ENCODE measurements at regions not wholly inside any gene's neighbourhood (a gene's known extent, or its start where the extent isn't known, plus 50 kb on each side); places are given as distances from the start of the nearest gene placed in this dataset.
"Not testable (repeated sequence)": the region's sequence is repeated elsewhere in the genome, so short reads cannot be mapped to it uniquely, and the experiment has no call there.

DNA sequence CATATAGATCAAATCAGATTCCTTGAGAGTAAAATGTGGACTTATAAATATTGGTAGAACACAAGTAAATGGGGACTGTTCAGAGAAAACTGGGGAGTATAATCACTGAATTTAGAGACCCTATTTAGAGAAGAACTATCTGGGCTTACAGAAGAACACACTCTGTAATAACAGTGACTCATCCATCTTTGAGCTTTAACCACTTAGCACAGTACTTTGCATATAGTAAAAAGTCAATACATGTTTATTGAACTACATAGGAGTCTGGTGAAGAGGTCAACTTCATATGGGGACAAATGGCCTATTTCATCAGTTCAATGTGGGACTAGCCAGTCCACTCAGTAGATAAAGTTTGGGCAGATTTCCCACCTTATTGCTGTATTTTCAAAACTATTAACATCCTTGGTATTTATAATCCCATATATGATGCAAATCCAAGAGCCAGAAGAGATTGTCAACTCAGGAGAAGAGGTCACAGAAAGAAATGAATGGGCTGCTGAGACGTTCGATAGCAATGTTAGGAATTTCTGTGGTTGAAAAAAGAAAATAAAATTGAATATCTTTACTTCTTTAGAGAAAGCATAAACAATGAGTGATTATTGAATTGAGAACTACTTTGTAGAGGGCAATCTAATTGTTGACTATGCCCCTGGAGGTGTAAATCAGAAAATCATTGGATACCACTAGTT lies 119.3 kb upstream of the CACNA2D1 start:
- no peak for DNase-seq

DNA sequence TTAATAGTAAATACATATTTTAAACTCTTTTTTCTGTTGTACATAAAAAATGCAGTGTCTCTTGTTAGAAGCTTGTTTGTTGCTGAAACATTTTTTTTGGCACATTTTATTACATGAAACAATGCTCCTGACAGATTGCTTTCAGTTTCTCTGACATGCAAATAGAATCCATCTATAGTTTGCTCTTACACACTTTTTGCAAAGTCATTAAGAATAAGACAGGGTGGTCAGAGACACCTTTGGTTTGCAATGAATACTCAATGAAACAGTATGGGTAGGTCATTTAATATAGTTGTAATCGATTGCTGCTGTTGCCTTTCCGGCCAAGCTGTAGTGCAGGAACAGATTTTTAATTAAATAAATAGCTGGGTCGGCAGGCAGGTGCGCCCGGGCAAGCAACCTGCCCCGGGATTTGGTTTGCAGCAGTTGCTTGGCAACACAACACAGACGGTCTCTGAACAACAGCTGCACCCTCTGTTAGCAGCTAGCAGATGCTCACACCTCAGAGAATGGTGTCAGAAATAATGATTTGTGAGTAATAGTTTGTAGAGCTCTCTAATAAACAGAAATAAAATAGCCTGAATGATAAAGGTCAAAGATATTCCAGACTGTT lies 115.7 kb upstream of the CACNA2D1 start:
- DNase-seq, result no peak

DNA sequence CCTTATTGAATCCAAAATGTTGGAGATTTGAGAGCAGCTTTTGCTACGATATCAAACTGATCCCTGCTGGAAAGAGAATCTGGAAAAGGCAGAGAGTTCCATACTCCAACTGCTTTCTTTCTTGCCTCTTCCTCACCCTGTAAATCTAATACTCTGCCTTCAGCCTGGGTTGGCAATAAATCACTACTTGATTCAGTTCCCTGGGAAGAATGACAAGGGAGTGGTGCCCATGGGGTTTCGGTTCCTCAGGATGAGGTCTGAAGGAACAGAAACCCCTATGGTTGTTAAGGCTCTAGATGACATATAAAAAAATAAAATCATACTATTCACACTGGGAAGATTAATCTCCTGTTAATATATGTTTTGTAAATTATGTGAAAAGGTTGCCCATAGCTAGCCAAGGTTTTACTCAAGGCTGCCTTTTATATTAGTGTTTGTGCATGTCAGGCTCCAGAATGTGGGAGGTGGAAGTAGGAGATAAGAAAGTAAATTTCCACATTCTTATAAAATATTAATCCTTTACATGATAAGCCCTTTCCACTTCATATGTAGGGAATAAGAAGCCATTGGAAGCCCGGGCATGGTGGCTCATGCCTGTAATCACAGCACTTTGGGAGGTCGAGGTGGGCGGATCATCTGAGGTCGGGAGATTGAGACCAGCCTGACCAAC lies 106.2 kb upstream of the CACNA2D1 start:
- DNase-seq, result peak in 3 of 4 experiments; percentile 7 to 46 (median 13)

DNA sequence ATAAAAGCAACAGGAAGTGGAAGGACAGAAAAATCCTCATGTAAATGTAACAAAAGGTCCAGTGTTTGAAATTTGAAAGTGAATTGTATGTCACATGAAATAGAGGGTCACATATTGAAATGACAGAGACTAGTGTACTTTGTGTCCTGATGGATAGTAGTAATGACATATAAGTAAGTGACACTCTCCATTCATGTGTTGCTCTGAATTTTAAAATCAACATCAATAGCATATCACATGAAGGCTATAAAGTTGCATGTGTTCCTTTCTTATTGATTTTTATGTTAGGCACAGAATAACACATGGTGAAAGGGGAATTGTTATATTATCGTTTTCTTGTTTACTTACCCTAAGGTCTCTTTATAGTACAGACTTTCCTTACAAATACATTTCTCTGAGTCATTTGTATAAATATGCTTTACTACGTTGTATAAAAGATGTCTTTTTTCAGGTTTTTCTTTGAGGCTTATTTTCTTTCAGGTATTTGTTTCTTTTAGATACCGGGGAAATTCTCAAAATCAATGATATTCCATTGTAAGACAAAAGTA lies 104.6 kb upstream of the CACNA2D1 start:
- DNase-seq, result no peak

DNA sequence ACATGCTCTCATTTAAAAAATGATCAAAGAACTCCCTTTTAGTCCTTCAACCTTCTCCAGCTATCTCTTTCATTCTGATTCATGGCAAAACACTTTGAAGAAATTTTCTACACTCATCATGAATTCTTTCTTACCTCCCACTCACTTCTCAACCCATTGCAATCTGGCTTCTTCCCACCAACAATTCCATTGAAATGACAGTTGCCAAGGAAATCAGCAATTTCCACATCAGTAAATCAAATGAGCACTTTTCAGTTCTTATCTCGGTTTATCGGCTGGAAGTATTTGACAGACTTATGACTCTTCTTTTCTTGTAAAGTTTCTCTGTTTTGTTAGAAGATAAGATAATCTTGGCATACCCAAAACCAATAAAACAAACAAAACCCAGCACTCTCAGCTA lies 99.1 kb upstream of the CACNA2D1 start:
- no peak for DNase-seq

DNA sequence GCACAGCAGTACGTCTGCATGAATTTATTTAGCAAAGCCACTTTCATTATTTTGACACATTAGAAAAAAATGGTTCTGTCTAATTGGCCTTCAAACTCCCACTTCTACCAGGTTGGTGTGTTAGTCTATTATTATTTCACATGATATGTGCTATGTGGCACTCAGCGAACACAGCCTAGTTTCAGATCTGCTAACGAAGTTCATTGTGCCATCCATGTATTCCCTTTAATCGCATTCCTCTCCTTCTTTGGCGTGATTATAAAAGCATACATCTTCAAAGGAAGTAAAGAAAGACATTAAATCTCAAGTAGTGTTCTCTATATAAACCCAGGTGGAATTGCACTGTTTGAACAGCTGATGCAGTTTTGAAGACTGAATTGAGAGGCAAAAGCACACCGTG lies 96.4 kb upstream of the CACNA2D1 start:
- no peak for DNase-seq

DNA sequence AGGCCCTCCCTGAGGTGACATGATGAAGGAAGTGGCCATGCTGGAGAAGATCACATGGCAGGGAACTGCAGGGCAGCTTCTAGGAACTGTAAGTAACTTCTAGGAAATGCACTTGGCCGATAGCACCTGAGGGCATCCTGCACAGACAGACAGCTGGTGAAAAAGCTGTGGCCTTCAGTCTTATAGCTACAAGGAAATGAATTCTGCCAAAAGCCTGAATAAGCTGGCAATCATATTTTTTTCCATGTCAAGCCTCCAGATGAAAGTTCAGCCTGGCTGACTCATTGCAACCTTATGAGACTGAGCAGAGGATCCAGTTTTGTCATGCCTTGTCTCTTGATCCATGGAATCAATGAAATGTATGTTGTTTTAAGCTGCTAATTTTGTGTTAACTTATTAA lies 91.1 kb upstream of the CACNA2D1 start:
- DNase-seq, result peak in 1 of 4 experiments; percentile 5

DNA sequence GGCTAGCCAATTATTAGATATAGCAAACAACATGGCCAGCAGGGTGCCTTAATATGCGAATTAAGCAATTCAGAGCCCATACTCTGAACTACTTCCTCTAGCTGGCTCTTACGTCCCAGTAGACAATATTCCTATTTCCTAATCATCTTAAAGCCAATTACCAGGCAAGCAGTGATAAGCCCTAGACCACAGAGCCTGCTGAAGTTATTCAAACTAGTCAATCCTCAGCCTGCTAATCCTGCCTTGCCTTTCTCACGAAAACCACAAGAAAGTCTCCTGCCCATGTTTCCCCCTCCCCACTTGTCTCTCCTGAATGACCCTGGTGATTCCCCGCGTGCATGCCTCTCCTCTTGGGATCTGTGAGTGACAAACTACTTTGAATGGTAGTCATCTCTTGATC lies 86.8 kb upstream of the CACNA2D1 start:
- peak in 1 of 4 experiments; percentile 12 for DNase-seq

DNA sequence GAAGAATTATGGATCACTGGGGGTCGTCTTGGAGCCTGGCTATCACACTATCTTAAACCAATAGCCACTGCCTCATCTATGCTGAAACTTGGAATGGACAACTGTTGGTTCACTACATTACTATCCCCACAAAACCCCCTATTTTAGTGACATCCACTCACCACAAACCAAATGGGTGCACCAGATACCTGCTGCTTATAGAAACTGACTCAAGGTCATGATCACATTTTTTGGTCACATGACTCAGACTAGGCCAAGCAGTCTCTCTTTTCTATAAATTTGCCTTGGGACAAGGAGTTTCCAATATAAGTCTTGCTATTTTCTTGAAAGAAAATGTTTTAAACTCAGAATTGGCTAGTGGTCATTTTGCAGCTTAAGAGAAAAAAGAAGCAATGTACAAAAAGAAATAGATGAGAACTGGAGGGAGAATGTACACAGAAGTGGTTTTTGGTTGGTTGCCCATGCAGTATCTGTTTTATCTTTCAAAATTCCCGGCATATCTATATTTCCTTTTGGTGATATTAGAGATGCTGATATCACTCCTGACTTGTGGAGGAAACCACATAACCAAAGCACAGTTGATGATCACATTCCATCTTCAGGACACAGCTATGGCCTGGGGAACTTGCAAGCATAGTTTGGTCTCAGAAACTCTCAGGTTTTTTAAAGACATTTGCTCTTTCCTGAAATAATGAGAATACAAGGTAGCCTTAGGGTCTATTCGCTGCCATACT lies 85.2 kb upstream of the CACNA2D1 start:
- no peak for DNase-seq

DNA sequence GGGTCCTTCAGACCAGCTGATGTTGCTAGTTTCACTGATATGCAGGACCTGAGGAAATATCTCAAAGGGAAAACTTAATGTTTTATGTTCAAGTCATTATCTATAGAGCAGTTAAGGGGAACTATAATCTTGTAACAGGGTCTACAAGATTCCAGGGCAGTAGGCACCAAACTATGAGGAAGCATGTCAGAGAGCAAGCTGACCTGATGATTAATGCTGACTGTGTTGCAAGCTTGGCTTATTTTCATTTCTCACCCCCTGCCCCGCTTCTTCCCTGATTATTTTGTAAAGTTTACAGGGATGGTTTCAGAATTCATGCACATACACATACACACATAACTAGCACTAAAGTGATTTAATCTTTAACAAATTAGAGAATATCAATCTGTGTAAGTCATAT lies 84.3 kb upstream of the CACNA2D1 start:
- peak; percentile 2 to 48 (median 20) for DNase-seq

DNA sequence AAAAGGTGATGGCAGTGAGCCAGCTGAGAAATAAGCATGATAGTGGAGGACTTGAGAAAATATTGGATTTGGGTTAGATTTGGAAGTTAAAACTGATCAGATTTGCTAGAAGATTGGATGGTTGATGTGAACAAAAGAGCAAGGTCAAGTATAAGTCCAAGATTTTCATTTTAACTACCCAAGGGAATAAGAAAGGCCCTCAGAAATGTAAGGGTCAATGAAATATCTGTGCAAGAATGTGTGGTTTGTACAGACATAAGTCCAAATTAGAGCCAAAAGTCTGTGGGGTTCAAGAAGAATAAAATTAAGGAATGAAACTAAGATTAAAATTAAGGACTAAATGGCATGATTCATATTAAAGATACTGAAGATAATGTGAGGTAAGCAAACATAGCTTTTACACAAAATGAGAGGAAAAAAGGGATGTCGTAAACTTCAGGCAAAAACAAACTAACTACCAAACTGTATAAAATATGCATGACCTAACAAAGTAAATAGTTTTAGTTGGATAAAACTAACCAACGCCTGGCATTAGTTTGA lies 78.4 kb upstream of the CACNA2D1 start:
- no peak for DNase-seq

DNA sequence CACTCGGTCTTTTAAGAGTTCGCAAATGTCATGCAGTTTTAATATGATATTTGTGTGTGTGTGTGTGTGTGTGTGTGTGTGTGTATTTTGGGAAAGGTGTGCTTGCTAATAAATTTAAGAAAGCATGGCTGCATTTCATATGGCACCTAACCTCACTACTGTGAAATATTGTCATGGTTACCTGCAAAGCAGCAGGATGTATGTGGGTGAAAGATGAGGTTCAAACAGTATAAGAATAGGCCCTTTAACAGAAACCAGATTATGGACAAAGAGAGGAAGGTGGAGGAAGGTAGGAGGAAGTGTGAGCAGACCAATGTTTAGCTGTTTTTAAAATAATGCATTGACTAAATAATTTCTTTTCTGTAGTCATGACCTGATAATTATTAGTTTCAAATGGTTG lies 73.5 kb upstream of the CACNA2D1 start:
- no peak for DNase-seq

DNA sequence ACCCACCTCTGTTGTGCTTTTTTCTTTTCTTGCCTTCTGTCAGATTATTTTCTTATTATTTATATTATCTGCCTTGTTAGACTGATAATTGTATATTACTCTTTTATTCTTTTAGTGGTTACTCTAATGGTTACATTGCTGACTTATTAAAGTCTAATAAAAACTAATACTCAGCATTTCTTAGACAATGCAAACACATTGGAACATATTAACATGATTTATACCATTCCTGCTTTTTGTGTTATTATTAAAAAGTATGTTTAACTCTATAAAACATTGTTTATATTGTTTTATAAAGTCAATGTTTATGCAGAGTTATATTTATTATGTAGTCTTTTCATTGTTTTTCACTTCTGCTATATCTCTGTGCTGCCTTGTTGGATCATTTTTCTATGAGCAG lies 68.0 kb upstream of the CACNA2D1 start:
- DNase-seq, result no peak

DNA sequence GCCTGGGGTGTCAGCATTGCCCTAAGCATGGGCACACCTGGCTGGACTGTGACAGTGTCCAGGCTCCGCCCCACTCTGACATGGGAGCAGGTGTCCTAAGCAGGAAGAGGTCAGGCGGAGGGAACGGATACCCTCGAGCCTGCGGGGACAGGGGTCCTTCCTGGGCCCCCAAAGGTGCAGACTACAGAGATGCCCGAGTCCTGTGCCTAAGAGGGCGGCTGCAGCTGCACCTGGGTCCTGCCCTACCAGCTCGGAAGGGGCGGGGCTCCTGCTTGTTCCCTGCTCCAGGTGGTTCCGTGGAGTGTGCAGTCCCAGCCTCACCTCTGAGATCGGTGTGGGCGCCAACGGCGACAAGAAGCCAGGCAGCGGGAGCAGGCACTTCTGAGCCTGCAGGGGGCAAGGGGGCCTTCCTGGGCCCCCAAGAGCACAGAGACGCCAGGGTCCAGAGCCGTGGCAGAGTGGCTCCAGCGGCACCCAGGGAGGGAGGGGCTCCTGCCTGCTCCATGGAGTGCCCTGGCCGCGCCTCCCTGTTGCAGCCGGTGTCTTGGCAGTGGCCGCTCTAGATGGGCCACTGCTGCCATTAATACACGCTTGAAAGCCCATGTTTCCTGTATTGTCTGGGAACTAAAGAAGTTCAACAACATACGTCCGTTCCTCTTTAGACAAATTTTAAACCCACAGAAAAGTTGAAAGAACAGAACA lies 64.5 kb upstream of the CACNA2D1 start:
- no peak for DNase-seq

DNA sequence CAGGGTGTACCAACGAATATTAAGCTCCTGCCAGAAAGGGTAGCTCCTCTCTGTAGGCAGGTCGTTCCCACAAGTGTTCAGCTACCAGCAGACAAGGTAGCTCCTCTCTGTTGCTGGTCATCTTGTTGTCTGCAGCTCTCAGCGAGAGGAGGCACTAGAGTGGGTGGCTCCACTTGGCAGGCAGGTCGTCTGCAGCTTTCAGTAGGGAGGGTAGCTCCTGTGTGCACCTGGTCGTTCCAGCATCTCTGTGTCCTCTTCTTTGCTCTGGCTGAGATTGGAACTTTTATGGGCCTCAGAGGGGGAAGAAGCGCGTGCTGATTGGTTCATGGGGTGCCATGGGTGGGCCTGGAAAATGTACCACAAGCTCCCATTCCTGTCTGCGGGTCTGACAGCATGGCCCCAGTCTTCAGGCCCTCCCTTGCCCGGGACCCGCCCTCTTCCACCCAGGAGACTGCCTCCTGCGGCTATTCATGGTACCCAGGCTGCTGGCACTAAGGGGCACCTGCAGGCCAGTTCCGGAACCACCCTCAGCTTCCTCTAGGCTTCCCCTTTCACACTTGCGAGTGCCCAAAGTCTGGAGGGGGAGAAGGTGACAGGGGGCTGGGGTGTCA lies 63.9 kb upstream of the CACNA2D1 start:
- no peak for DNase-seq

DNA sequence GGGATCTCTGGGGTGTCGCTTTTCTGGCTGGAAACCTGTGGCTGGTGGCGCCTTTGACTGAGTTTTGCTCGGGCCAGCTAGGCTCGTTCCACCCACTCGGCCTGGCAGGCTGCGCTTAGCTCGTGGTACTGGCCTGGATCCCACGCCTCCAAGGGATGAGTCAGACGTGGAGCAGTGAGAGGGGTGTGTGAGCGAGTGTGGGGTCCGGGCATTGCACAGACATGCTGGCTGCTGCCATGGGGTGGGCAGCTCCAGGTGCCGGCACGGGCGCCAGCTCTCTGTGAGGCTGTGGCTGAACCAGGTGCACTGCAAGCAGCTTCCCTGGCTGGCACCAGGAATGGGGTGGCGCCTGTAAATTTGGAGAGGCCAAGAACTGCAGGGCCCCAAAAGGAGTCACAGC lies 63.1 kb upstream of the CACNA2D1 start:
- no peak for DNase-seq

DNA sequence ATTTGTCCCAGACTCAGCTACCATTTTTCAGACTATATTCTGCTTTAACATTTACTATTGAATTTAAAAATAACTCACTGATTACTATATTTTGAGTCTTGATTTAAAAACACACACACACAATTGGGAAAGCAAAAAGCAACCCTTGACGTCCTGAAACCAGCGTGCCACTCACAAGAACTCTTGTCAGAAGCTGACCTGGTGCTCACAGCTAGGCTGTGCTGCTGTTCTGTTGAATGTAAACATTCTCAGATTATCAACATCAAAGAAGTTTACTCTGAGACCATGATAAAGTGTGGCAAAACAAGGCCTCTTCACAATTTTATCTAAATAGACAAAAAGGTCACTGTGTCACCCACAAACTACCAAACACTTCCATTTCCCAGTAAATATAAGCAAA lies 62.6 kb upstream of the CACNA2D1 start:
- no peak for DNase-seq

DNA sequence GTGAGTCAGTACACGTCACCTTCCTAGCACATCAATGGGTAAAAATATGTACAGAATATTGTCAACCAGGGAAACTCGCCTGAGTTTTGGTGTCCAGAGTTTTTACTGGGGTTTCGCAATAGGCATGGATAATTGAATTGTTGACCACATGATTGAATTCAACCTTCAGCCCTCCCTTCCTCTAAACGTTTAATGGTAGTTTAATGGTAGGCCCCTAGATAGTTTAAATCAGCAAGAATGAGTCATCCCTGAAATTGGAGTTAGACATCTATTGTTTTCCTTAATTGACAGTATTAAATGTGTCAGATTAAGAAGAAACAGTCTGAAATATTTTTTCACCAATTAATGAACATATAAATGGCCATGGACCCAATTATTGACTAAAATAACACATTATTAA lies 57.8 kb upstream of the CACNA2D1 start:
- DNase-seq, result no peak

DNA sequence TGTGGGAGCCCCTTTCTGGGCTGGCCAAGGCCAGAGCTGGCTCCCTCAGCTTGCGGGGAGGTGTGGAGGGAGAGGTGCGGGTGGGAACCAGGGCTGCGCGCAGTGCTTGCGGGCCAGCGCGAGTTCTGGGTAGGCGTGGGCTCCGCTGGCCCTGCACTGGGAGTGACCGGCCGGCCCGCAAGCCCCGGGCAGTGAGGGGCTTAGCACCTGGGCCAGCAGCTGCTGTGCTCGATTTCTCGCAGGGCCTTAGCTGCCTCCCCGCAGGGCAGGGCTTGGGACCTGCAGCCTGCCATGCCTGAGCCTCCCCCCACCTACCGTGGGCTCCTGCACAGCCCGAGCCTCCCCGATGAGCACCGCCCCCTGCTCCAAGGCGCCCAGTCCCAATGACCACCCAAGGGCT lies 56.0 kb upstream of the CACNA2D1 start:
- DNase-seq, result not testable (repeated sequence)

DNA sequence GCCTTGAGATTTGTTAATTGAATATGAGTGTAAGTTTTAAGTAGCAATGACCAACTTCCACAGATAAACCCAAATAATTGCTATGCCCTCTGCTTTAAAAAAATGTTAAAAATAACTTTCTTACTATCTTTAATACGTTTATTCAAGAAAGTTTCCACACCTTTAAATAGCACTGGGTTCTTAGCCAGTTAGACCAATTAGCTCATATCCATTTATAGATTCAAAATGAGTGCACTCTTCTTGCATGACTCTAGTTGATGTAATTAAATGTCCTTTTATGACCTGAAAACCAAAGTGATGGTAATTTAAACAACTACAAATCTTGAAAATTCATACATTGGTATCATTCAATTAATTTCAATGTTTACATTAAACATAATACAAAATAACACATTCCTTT lies 50.8 kb upstream of the CACNA2D1 start:
- no peak for DNase-seq

Data from suppressor macrophage (primary cell).